Lower lobe of right lung (tissue), 2 donors: ENCODE measurements at regions not wholly inside any gene's neighbourhood (a gene's known extent, or its start where the extent isn't known, plus 50 kb on each side); places are given as distances from the start of the nearest gene placed in this dataset.

Experiments
- ATAC-seq, 2 donors: fragments of 200-7000 bp; cut with Tn5 transposase; one replicate each; pipeline ENCODE4 v1.9.1; 2020 to 2022; ENCODE audit warnings: mild to moderate bottlenecking in 2 of 2, moderate library complexity in 2 of 2
- DNase-seq: peaks from one replicate; pipeline ENCODE4 v3.0.0-alpha.2; 2020
- H3K27ac ChIP-seq: fragments of 200-600 bp; one replicate; pipeline ENCODE4 v1.8.0; 2022
- H3K27me3 ChIP-seq: fragments of 200-600 bp; one replicate; pipeline ENCODE4 v1.8.0; 2022; ENCODE audit warnings: low read depth
- H3K36me3 ChIP-seq: fragments of 200-600 bp; one replicate; pipeline ENCODE4 v1.8.0; 2022; ENCODE audit warnings: mild to moderate bottlenecking
- H3K4me1 ChIP-seq: fragments of 200-600 bp; one replicate; pipeline ENCODE4 v1.8.0; 2022
- H3K4me3 ChIP-seq: fragments of 200-600 bp; one replicate; pipeline ENCODE4 v1.8.0; 2022; ENCODE audit warnings: mild to moderate bottlenecking
- H3K9me3 ChIP-seq: fragments of 200-600 bp; one replicate; pipeline ENCODE4 v1.8.0; 2022
- intact Hi-C: fragments of 100-400 bp; cut with DNase I; formaldehyde crosslinking; loops from one replicate; pipeline ENCODE4 v1.11.0; 2022
- TF ChIP-seq, protein P1 (sequence below): fragments of 200-600 bp; IDR thresholded peaks from one replicate; pipeline ENCODE4 v1.8.0; 2022; ENCODE audit warnings: antibody characterized with exemption, mild to moderate bottlenecking
- donor health status: DM: no; HTN: yes; CAD: no; lungs with severe emphysema.

- Histone ChIP-seq H3K27ac (no peak overlapping the region), H3K4me3 (no peak overlapping the region), H3K36me3 (no peaks in the 10 kb centered on the region), H3K4me1 (no peaks in the 10 kb centered on the region), H3K27me3 (no peaks in the 10 kb centered on the region), H3K9me3 (no peaks in the 10 kb centered on the region)
- DNase-seq (no peak), ATAC-seq (no peak)
- TF ChIP-seq, protein P1, sequence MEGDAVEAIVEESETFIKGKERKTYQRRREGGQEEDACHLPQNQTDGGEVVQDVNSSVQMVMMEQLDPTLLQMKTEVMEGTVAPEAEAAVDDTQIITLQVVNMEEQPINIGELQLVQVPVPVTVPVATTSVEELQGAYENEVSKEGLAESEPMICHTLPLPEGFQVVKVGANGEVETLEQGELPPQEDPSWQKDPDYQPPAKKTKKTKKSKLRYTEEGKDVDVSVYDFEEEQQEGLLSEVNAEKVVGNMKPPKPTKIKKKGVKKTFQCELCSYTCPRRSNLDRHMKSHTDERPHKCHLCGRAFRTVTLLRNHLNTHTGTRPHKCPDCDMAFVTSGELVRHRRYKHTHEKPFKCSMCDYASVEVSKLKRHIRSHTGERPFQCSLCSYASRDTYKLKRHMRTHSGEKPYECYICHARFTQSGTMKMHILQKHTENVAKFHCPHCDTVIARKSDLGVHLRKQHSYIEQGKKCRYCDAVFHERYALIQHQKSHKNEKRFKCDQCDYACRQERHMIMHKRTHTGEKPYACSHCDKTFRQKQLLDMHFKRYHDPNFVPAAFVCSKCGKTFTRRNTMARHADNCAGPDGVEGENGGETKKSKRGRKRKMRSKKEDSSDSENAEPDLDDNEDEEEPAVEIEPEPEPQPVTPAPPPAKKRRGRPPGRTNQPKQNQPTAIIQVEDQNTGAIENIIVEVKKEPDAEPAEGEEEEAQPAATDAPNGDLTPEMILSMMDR, result no peak
- intact Hi-C loops, result no loop called here
These were observed 464.9 kb downstream of the ELAVL2 start for GRCh38 chr9:23361096-23361495.

- ATAC-seq (peak in 1 of 2 donors; percentile 72), DNase-seq (no peak)
- Histone ChIP-seq H3K36me3 (no peaks in the 10 kb centered on the region), H3K27ac (no peak overlapping the region), H3K9me3 (no peaks in the 10 kb centered on the region), H3K4me3 (no peak overlapping the region), H3K4me1 (no peaks in the 10 kb centered on the region), H3K27me3 (no peaks in the 10 kb centered on the region)
- intact Hi-C loops, result no loop called here
- TF ChIP-seq, protein P1, result no peak
These were observed 453.3 kb downstream of the ELAVL2 start for GRCh38 chr9:23372703-23373102.

DNA sequence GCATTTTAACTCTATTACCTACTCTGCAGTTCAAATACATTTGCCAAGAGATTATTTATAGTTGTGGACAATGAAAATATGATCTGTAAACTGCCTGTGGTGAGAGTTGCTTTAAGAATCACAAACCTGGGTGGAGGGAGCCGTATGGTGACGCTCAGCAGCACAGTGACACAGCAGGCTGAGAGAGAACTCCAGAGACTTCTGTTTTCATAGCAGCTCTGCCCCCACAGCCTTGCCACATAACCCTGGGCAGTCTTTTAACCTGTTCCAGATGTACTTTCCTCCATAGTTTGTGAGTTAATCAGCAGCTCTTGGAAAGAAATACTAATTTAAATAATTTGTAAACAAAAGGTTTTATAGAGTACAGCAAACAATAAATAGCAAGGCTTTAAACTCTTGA, 450.5 kb downstream of the ELAVL2 start:
- no peak for DNase-seq
- TF ChIP-seq, protein P1, result no peak
- intact Hi-C loops, result no loop called here
- Histone ChIP-seq H3K4me1 (no peaks in the 10 kb centered on the region), H3K27ac (no peak overlapping the region), H3K36me3 (no peaks in the 10 kb centered on the region), H3K4me3 (no peak overlapping the region), H3K9me3 (no peaks in the 10 kb centered on the region), H3K27me3 (no peaks in the 10 kb centered on the region)
- no peak for ATAC-seq

DNA sequence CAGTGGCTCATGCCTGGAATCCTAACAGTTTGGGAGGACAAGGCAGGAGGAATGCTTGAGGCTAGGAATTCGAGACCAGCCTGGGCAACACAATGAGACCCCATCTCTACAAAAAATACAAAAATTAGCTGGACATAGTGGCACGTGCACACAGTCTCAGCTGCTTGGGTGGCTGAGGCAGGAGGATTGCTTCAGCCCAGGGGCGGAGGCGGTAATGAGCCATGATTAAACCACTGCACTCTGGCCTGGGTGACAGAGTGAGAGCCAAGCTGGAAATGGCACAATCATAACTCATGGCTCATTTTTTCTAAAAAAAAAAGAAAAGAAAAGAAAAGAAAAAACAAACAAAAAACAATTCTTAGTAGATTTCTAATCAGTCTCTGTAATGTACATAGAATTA, 446.2 kb downstream of the ELAVL2 start:
- Histone ChIP-seq H3K36me3 (no peaks in the 10 kb centered on the region), H3K4me3 (no peak overlapping the region), H3K27me3 (no peaks in the 10 kb centered on the region), H3K4me1 (no peaks in the 10 kb centered on the region), H3K9me3 (no peaks in the 10 kb centered on the region), H3K27ac (no peak overlapping the region)
- intact Hi-C loops, result no loop called here
- no peak for DNase-seq
- ATAC-seq, result no peak
- TF ChIP-seq, protein P1, result no peak

DNA sequence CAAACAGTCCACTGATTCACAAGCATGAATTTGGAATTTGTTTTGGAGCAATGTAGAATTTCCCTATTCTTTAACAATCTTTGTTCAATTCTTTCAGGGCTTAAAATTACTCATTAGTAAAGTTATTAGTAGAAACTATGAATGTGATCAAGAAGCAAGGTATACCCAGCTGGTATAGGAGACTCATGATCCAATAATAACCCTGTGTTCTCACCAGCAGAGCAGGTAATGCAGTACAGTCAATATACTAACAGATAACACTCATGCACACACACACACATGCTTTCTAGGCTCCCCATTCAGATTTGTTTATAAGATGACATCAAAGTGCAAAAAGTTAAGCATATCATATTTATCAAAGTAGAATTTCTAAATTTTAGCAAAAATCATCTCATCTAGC, 445.2 kb downstream of the ELAVL2 start:
- intact Hi-C loops, result no loop called here
- TF ChIP-seq, protein P1, result no peak

GRCh38 chr9:23382418-23382817, 443.6 kb downstream of the ELAVL2 start:
- no peak for DNase-seq
- Histone ChIP-seq H3K27me3 (no peaks in the 10 kb centered on the region), H3K36me3 (no peaks in the 10 kb centered on the region), H3K9me3 (no peaks in the 10 kb centered on the region), H3K4me1 (no peaks in the 10 kb centered on the region), H3K27ac (no peak overlapping the region), H3K4me3 (no peak overlapping the region)
- ATAC-seq, result no peak
- intact Hi-C loops, result no loop called here
- TF ChIP-seq, protein P1, result no peak

More for the DNA sequence above, 445.2 kb downstream of the ELAVL2 start:
- Histone ChIP-seq H3K4me3 (no peak overlapping the region), H3K36me3 (no peaks in the 10 kb centered on the region), H3K9me3 (no peaks in the 10 kb centered on the region), H3K27me3 (no peaks in the 10 kb centered on the region), H3K4me1 (no peaks in the 10 kb centered on the region), H3K27ac (no peak overlapping the region)
- DNase-seq (no peak), ATAC-seq (no peak)
